ENCODE measurements at regions not wholly inside any gene's neighbourhood (a gene's known extent, or its start where the extent isn't known, plus 50 kb on each side); places are given as distances from the start of the nearest gene placed in this dataset.

DNA sequence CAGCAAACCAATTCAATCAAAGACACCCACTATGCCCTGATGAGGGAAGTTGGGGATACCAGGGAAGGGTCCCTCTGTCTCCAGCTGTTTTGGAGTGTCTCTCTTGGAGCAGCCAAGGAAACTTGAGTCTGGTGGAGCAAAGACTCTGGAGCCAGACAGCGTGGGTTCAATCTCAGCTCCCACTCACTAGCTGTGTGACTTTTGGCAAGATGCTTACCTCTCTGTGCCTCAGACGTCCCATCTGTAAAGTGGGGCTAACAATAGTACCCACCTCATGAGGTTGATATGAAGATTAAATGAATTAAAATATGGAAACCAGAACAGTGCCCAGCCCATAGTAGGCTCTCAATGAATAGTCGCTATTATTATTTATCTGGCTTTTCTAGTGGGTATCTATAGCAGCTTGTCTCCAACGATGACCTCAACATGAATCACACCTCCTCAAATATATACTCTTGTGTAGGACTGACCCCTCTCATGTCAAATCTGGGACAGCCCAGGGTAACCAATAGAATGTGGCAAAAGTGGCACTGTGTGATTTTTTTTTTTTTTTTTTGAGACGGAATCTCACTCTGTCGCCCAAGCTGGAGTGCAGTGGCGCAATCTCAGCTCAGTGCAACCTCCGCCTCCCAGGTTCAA lies 99.2 kb upstream of the FOXP4 start:
- TF ChIP-seq, protein P1, sequence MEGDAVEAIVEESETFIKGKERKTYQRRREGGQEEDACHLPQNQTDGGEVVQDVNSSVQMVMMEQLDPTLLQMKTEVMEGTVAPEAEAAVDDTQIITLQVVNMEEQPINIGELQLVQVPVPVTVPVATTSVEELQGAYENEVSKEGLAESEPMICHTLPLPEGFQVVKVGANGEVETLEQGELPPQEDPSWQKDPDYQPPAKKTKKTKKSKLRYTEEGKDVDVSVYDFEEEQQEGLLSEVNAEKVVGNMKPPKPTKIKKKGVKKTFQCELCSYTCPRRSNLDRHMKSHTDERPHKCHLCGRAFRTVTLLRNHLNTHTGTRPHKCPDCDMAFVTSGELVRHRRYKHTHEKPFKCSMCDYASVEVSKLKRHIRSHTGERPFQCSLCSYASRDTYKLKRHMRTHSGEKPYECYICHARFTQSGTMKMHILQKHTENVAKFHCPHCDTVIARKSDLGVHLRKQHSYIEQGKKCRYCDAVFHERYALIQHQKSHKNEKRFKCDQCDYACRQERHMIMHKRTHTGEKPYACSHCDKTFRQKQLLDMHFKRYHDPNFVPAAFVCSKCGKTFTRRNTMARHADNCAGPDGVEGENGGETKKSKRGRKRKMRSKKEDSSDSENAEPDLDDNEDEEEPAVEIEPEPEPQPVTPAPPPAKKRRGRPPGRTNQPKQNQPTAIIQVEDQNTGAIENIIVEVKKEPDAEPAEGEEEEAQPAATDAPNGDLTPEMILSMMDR (IDR thresholded peaks at IDR 0.05), result no peak
- no peak for TF ChIP-seq POLR2A (IDR thresholded peaks at IDR 0.05)

Data from esophagus squamous epithelium (tissue), 4 donors.